ENCODE measurements at regions not wholly inside any gene's neighbourhood (a gene's known extent, or its start where the extent isn't known, plus 50 kb on each side); places are given as distances from the start of the nearest gene placed in this dataset. TPM values are rescaled to one million over a fixed set of nuclear protein-coding genes. Genes with fewer than 3 reads are reported as not detected.

- Mint-ChIP-seq H3K27me3 (peaks cover 7% of the 10 kb centered on the region), H3K4me1 (no peaks in the 10 kb centered on the region), H3K4me3 (no peak overlapping the region), H3K36me3 (ENCODE audit: low read depth) (no peaks in the 10 kb centered on the region), H3K9me3 (peaks cover 4% of the 10 kb centered on the region), H3K27ac (no peak overlapping the region)
- DNase-seq = no peak
- CTCF ChIA-PET = no interaction called here
- POLR2A ChIA-PET = no interaction called here
Observed at GRCh38 chr1:34690269-34690668, 64.6 kb upstream of the GJB5 start.

GRCh38 chr1:34693081-34693480, 61.8 kb upstream of the GJB5 start:
- no peak overlapping the region for H3K4me3 Mint-ChIP-seq

GRCh38 chr1:34694383-34694782, 60.5 kb upstream of the GJB5 start:
- Mint-ChIP-seq H3K9me3 (no peaks in the 10 kb centered on the region), H3K27me3 (peaks cover 4% of the 10 kb centered on the region), H3K27ac (no peak overlapping the region), H3K36me3 (ENCODE audit: low read depth) (no peaks in the 10 kb centered on the region), H3K4me3 (no peak overlapping the region), H3K4me1 (no peaks in the 10 kb centered on the region)
- POLR2A ChIA-PET = no interaction called here
- no peak for DNase-seq
- CTCF ChIA-PET = no interaction called here

More at GRCh38 chr1:34693081-34693480, 61.8 kb upstream of the GJB5 start:
- H3K36me3 Mint-ChIP-seq (ENCODE audit: low read depth) = no peaks in the 10 kb centered on the region
- no peaks in the 10 kb centered on the region for H3K9me3 Mint-ChIP-seq
- no peaks in the 10 kb centered on the region for H3K4me1 Mint-ChIP-seq
- POLR2A ChIA-PET = no interaction called here
- H3K27ac Mint-ChIP-seq = no peak overlapping the region
- H3K27me3 Mint-ChIP-seq = peaks cover 4% of the 10 kb centered on the region
- CTCF ChIA-PET = interaction anchor here (1.0 kb wide), 1 partner anchor 50 kb away, joined by 3 read pairs; no protein-coding TSS in a partner anchor
- DNase-seq = no peak

- H3K27ac Mint-ChIP-seq = no peak overlapping the region
- no peaks in the 10 kb centered on the region for H3K36me3 Mint-ChIP-seq (ENCODE audit: low read depth)
- no peaks in the 10 kb centered on the region for H3K4me1 Mint-ChIP-seq
- H3K4me3 Mint-ChIP-seq = no peak overlapping the region
- ChIA-PET POLR2A (no interaction called here), CTCF (no interaction called here)
- H3K9me3 Mint-ChIP-seq = no peaks in the 10 kb centered on the region
- no peaks in the 10 kb centered on the region for H3K27me3 Mint-ChIP-seq
- no peak for DNase-seq
Observed at GRCh38 chr1:34695580-34695979, 59.3 kb upstream of the GJB5 start.

- H3K27me3 Mint-ChIP-seq = no peaks in the 10 kb centered on the region
- no peaks in the 10 kb centered on the region for H3K36me3 Mint-ChIP-seq (ENCODE audit: low read depth)
- DNase-seq = no peak
- ChIA-PET CTCF (no interaction called here), POLR2A (no interaction called here)
- no peak overlapping the region for H3K27ac Mint-ChIP-seq
- H3K4me1 Mint-ChIP-seq = no peaks in the 10 kb centered on the region
- H3K9me3 Mint-ChIP-seq = no peaks in the 10 kb centered on the region
- H3K4me3 Mint-ChIP-seq = no peak overlapping the region
Observed at GRCh38 chr1:34696230-34696629, 58.6 kb upstream of the GJB5 start.

- Mint-ChIP-seq H3K27ac (no peak overlapping the region), H3K36me3 (ENCODE audit: low read depth) (no peaks in the 10 kb centered on the region), H3K27me3 (no peaks in the 10 kb centered on the region), H3K4me3 (no peak overlapping the region), H3K4me1 (no peaks in the 10 kb centered on the region), H3K9me3 (no peaks in the 10 kb centered on the region)
- ChIA-PET CTCF (no interaction called here), POLR2A (no interaction called here)
- DNase-seq = no peak
Observed at GRCh38 chr1:34696981-34697380, 57.9 kb upstream of the GJB5 start.

GRCh38 chr1:34697818-34698217, 57.0 kb upstream of the GJB5 start:
- ChIA-PET POLR2A (no interaction called here), CTCF (no interaction called here)
- Mint-ChIP-seq H3K36me3 (ENCODE audit: low read depth) (no peaks in the 10 kb centered on the region), H3K4me3 (no peak overlapping the region), H3K4me1 (no peaks in the 10 kb centered on the region), H3K27me3 (no peaks in the 10 kb centered on the region), H3K27ac (no peak overlapping the region), H3K9me3 (no peaks in the 10 kb centered on the region)
- no peak for DNase-seq

GRCh38 chr1:34701326-34702060, 53.4 kb upstream of the GJB5 start:
- ChIA-PET CTCF (no interaction called here), POLR2A (no interaction called here)
- Mint-ChIP-seq H3K36me3 (ENCODE audit: low read depth) (no peaks in the 10 kb centered on the region), H3K4me3 (no peak overlapping the region), H3K27ac (no peak overlapping the region), H3K4me1 (no peaks in the 10 kb centered on the region), H3K9me3 (no peaks in the 10 kb centered on the region), H3K27me3 (peaks cover 3% of the 10 kb centered on the region)
- no peak for DNase-seq

Small RNA genes lying in the stretch of these regions (microRNA-seq; reads per million reads assigned to microRNA genes)
- gene MIR552 (ENCODE audit: borderline microRNAs expressed, borderline replicate concordance) = not detected

Data from activated CD4-positive, alpha-beta T cell treated with anti-CD3 and anti-CD28 coated beads, Interleukin-2, amount 10 ng/mL, durations not matched to agents 7 days and 5 days (primary cell).